NOMO-1 treated with dmso at 0.1 percent for 144 hours (cell line): ENCODE measurements at regions not wholly inside any gene's neighbourhood (a gene's known extent, or its start where the extent isn't known, plus 50 kb on each side); places are given as distances from the start of the nearest gene placed in this dataset.

ENCODE experiments used
- DNase-seq: peaks from one replicate; lab custom pipeline; 2025; ENCODE audit not compliant: unreplicated experiment; lab: John Stamatoyannopoulos, UW

DNA sequence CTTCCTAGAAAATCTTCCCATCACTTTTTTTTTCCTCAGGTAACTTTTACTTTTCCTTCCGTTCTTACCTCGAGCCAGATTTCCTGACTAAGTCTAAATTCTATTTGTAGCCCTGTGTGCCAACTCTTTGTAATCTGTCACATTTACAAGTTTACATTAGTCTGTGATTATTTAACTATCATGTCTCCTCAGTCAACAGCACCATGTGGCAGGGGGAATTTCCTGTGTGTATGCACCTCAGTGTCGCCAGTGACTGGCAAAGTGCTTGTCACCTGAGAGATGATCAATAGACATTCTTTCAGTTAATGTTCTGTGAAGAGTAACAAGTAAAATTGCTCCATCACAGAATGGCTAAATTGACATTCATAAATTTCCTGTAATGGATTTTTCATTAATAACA lies 468.5 kb downstream of the PDGFC start:
- no peak for DNase-seq

DNA sequence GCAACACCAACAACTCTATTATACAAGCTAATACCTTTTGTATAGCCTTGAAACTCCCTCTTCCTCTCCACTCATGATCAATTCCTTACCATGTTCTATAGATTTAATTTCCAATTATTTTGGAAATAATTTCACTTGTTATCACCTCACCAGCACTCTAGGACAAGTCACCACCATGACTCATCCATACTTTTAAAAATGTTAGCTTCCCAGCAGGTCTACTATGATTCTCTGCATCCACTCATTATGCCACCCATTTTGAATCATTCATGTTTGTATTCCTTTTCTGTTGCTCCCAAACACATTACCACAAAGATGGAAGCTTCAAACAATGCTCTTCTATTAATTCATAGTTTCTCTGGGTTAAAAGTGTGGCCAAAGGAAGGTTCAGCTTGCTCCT lies 469.6 kb downstream of the PDGFC start:
- no peak for DNase-seq

DNA sequence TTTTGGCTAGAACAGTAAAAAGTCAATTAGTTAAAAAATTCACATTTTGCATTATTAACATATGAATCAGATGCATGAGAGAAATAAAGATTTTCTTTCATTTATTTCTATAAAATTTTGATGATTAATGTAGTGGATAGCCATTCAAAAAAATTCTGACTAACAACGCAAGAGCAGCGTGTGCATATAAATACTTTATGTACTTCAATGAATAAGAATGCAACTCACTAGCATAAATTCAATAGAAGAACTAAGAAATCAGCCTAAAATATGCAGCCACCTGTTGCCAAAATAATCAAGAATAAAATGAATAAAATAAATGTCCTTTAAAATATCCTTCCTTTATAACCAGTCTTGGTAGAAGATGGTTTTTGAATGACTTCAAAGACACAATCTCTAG lies 471.9 kb downstream of the PDGFC start:
- no peak for DNase-seq

DNA sequence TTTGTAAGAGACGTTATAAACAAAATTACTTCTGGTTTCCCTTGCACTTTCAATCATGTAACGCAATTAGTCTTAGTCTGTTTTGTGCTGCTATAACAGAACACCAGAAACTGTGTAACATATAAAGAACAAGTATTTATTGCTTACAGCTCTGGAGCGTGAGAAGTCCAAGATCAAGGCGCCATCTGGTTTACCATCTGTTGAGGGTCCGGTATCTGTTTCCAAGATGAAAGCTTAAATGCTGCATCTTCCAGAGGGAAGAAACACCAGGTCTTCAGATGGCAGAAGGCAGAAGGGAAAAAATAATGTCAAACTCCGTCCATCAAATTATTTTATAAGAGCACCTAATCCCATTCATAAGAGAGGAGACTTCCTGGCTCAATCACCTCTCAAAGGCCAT lies 474.1 kb downstream of the PDGFC start:
- no peak for DNase-seq

DNA sequence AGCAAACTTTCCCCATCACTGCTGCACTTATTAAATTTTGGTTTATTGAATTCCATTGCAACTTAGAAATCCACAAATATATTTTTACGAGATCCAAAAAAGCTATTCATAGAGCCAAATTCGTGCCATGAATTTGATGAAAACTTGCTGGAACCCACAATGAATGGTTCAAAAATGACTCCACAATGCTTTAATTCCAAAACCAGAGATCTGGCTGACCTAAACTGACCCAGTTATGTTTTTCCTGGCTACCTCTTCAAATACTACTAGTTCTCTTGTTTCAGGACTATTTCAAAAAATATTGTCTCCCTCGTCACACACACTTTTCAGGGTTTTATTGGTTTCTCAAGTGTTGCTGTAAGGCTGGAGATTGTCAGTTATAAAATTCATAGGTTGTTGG lies 474.8 kb downstream of the PDGFC start:
- DNase-seq: no peak

DNA sequence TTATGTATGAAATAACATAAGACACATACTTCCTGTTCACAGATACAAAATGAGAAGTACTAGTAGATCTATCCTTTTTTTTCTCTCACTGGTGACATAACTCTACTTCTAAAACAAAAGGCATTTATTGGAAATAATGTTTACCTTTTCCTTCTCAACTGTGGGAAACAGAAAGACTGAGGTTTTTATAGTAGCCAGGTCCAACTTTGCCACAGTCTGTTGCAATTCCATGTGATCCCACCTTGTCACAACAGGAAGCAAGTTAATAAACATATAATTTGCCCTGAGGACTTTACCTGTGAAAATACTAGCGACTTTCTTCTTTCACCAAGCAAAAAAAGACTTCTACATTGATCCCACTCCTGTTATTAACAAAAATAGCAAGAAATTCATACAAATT lies 475.8 kb downstream of the PDGFC start:
- DNase-seq: no peak

DNA sequence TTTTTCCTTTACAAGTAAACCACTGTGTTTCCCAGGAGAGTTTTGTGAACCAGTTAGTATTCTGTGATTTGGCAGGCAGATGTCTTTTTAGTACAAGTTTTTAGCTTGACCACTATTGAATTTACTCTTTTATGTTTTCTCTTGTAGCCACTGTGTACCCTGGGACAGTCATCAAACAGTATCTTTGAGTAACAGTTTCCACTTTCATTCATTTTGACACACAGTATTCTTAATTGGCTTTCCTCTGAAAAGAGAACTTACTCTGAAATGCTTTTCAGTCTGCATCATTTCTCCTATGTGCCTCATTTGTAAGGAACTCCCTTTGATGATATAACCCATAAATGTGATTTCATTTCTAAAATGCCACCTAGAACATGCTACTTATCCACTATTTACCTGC lies 476.5 kb downstream of the PDGFC start:
- DNase-seq: no peak

DNA sequence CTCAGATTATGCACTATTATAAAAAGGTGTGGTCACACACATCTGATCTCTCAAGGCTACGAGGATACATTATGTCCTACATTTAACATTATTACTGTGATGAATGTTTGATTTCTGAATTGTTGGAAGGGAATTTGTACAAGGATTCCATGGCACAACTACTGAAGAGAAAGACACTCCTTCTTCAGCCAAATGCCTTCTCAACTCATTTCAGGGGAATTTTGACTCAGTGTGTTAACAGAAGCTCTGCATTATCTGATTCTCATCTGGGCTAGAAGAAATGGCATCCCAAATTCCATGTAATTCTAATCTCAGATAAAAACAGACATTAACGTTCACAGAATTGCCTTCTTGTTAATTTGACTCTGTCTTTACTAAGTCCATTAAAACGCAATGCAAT lies 477.7 kb downstream of the PDGFC start:
- DNase-seq: no peak

DNA sequence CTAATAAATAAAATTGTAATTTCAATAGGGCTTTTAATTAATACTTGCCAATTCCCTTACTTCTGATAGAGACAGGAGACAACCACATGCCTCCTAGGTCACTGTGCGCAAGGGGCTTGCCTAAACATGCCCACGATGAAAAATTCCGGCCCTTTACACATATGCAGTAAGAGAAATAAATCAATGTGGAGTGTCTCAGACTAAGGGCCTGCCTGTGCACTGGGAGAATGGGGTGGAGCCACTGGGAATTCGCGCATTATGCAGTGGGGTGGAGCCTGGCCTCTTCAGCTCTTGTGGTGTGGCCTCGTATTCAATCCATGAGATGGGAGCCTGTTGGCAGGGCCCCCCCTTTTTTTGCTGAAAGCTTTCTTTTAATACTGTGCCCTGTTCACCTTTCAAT lies 484.5 kb downstream of the PDGFC start:
- no peak for DNase-seq

DNA sequence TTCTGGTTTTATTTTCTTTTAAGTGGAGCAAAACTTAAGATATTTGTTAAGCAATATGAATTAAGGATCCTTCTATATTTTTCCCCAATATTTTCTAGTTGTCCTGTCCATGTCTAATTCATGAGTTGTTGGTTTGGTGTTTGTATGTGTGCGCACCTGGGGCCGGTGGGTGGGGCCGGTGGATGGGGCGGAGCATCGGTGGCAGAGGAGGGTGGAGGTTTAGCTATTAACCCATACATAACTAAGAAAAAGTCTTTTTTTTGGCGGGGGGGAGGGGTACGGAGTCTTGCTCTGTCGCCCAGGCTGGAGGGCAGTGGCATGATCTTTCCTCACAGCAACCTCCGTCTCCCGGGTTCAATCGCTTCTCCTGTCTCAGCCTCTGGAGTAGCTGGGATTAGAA lies 489.8 kb downstream of the PDGFC start:
- DNase-seq: no peak

DNA sequence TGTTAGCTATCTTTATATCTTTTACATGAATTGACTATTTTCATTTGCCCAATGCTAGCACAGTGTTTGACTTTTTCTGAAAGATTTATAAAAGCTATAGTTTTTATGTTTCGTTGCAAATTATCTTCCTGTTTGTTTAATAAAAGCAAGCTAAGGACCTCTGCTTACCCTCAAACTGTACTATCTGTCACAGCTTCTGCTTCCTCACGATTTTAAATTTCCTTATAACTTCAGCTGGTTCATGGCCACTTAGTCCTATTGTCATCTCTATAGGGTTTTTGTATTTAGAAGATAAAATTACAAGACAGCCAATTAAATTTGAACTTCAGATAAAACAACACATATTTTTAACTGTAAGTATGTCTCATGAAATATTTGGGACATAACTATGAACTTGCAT lies 494.0 kb downstream of the PDGFC start:
- no peak for DNase-seq

DNA sequence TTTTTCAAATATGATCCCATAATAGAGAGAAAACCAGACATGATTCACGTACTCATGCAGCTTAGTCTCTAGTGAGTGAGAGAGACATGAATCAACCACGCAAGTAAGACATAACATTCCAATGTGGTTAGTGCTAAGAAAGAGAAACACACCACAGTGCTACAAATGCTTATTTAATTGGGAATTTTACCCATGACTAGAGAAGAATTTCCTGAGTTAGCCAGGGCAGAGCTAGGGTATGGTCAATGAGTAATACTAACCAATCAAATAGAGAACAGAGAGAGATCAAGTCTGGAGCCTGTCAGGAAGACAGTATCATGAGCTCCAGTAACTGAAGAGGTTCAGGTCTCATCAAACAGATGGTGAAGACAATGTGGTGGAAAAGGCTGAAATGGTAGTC lies 495.2 kb downstream of the PDGFC start:
- DNase-seq: no peak

DNA sequence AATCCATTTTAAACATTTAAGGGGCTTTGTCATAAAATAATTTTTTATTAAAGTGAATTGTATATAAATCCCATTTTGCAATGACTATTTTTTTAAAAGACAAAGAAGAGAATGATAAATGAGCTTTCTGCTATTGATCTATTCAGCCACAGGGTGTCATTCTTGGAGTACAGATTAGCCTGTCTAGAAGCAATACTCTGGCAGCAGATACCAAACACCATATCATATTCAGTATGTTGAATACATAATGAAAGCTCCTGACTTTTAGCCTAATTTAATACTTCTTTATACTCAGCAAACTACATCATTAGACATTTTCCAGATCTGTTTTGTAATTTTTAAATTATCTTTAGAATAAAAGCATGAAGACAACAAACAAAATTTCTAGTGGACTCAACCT lies 496.3 kb downstream of the PDGFC start:
- DNase-seq: no peak

DNA sequence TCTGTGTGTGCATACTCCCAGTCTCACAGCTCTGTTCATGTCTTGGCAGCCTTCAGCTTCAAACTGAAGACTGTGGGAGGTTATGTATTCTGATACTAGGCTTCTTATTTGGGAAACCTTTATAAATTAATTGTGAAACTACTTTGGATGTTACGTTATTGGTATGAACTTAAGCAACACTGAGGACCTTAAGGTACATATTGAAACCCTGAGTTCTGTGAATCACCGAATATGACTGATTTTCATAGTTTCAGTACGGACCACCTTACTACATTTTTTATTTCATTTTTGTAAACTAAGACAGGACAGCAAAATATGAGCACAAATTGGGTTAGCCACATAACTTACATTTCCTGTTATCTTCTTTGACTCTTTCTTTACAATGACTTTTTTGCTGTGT lies 498.4 kb downstream of the PDGFC start:
- no peak for DNase-seq

DNA sequence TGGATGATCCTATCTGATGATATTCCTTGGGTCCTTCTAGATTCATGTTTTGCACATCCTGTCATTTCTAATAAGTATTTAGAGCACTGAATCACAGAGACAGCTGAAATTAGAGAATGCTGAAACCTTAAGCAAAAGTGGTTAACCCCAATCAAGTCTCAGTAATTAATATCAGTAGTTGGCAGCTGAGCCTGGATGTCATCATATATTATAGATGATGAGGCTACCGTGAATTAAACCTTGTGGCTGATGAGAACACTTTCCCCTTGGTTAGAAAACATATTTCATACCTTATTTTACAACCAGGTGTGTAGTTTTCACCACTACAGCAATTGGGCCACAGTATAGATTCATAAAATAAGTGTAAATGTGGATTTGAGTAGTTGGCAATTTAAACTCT lies 499.0 kb downstream of the PDGFC start:
- no peak for DNase-seq

DNA sequence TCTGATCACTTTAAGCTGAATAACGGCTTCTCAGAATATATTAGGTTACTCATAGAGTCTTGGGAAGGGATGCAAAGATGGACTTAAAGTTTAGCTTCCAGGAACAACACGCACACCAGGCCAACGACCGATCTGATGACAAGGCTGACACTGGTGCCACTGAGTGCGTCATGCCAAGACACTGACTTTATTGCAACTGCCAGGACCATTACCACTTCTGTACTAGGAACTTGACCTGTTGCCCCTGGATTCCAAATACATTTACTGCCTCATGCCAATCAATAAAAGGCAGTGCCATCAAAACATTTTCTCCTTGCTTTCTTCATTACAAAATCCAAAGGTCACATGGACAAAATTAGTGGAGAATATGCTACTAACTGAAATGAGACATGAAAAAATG lies 505.9 kb upstream of the CTSO start:
- DNase-seq: no peak

DNA sequence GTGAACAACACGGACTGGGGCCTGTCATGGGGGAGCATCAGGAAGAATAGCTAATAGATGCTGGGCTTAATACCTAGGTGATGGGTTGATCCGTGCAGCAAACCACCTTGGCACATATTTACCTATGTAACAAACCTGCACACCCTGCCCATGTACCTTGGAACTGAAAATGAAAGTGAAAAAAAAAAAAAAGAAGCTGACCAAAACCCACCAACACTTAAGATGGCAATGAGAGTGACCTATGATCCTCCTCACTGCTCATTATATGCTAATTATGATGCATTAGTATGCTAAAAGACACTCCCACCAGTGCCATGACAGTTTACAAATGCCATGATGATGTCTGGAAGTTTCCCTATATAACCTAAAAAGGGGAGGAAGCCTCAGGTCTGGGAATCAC lies 503.2 kb upstream of the CTSO start:
- no peak for DNase-seq

DNA sequence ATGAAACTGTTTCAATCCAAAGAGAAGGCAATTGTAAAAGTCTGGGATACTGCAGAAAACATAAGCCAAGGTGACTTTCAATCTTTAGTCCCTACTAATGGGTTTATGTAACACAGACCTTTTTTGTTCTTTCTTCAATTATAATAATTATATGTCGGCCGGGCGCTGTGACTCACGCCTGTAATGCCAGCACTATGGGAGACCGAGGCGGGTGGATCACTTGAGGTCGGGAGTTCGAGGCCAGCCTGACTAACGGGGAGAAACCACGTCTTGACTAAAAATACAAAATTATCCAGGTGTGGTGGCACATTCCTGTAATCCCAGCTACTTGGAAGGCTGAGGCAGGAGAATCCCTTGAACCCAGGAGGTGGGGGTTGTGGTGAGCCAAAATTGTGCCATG lies 489.8 kb upstream of the CTSO start:
- no peak for DNase-seq

DNA sequence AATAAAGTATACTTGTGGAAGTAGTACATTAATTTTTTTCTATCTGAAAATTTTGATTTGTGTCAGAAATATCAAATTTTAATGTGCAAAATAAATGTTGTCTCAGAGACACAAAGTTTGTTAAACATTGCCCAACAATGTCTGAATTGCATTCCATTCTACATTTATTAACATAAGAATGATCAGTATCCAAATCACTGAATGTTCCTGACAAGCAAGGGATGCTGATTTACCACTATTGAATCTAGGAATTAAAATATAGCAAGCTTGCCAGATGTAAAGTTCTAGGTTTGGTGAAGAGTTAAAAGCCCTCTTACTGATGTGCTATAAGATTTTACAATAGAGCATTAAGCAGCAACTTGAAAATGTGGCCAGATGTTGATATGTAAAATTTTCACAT lies 489.2 kb upstream of the CTSO start:
- DNase-seq: no peak

DNA sequence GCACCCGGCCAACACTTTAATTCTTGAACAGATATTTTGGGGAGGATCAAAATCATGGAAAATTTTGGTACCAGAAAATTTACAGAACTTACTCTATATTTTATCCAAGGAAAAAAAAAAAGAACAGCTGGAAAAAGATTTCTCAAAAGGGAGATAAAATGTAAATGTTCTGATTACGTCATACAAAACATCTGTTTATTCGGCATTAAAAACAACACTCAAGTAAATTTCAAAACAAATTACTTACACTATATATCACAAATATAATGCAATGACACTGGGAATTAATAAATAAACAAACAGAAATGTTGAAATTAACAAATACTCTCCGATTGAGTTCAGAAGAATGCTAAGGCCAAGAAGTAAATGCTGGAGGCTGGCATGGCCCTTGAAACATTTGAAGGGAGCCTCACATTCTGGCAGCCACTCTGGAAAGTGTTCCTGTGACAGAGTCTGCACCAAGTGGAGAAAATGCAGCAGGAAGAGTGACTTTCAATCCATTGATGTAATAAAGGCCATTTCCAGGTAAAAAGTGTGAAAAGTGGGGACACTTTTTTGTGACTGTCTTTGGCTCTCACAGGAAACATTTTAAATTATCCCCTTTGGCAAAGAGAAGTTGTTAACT lies 486.0 kb upstream of the CTSO start:
- no peak for DNase-seq

DNA sequence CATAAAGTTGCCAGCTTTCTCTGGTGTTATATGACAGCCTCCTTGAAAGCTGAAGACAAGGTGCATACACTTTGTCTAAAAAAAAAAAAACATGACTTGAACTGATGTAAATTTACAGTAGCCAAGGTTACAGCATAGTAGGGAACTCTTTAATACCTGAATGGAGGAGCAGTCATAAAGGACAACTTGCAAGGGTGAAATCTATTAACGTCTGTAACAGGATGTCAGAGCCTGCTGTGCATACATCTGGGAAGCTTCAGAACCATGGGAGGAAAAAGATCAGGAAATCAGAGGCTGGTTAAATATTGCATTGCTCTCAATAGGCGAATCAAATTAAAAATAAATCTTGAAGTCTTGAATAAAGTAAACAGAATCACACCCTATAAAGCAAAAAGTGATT lies 484.0 kb upstream of the CTSO start:
- DNase-seq: no peak

DNA sequence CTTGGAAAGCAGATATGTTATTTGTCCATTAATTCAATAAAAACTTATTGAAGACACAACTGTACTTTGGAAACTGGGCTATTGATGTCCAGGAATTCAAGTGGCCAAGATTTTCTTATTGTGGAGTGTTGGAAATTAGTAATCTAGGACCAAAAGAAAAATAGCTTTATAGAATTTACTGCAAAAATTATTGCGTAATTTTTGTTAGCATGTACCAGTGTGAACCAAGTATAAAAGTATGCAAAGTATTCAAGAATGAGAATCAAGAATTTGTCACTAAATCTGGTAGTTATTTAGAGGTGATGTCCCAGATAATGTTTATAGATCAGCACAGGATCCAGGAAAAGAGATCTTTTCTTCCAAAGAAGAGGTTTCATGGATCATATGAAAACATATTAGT lies 468.9 kb upstream of the CTSO start:
- no peak for DNase-seq

DNA sequence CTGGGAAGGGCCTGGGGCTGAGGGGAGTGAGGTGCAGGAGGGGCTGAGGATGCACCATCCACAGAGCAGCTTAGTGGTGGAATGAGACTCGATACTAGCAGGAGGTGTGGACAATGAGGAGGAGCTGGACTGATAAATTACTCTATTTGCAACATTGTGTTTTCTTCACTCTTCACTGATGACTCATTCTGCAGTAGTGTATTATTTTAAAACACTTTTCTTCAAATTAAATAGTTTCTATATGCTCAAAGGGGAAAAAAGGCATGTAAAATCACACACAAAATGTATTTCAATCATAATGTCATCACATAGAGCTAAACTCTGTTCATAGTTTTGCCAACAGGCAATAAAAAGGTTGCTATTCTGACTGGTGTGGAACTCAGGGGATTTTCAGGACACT lies 467.0 kb upstream of the CTSO start:
- no peak for DNase-seq
